A549 (cell line): ENCODE measurements at regions not wholly inside any gene's neighbourhood (a gene's known extent, or its start where the extent isn't known, plus 50 kb on each side); places are given as distances from the start of the nearest gene placed in this dataset.

Experiments used
- CTCF ChIP-seq: fragments of >200 bp; sonication (Bioruptor Twin); formaldehyde crosslinking; IDR thresholded peaks from 3 replicates; pipeline ENCODE4 v1.5.1; 2016
- RNF2 ChIP-seq: fragments of 200-600 bp; sonication (generic); IDR thresholded peaks from 2 replicates; pipeline ENCODE4 v1.6.1; 2016; ENCODE audit warnings: low read depth, mild to moderate bottlenecking, antibody characterized with exemption, moderate library complexity, borderline replicate concordance

- TF ChIP-seq RNF2 (no peak), CTCF (no peak)
Observed at GRCh38 chrX:113947548-113947947, 636.3 kb upstream of the HTR2C start.
